Pons (tissue), 1 donor: ENCODE measurements at regions not wholly inside any gene's neighbourhood (a gene's known extent, or its start where the extent isn't known, plus 50 kb on each side); places are given as distances from the start of the nearest gene placed in this dataset.
"Not testable (repeated sequence)": the region's sequence is repeated elsewhere in the genome, so short reads cannot be mapped to it uniquely, and the experiment has no call there.

Experiments
- DNase-seq: peaks from one replicate; pipeline ENCODE4 v3.0.0-alpha.2; 2016; ENCODE audit warnings: low spot score

- no peak for DNase-seq
These were observed 51.9 kb upstream of the NMUR2 start for GRCh38 chr5:152456815-152457443.

DNA sequence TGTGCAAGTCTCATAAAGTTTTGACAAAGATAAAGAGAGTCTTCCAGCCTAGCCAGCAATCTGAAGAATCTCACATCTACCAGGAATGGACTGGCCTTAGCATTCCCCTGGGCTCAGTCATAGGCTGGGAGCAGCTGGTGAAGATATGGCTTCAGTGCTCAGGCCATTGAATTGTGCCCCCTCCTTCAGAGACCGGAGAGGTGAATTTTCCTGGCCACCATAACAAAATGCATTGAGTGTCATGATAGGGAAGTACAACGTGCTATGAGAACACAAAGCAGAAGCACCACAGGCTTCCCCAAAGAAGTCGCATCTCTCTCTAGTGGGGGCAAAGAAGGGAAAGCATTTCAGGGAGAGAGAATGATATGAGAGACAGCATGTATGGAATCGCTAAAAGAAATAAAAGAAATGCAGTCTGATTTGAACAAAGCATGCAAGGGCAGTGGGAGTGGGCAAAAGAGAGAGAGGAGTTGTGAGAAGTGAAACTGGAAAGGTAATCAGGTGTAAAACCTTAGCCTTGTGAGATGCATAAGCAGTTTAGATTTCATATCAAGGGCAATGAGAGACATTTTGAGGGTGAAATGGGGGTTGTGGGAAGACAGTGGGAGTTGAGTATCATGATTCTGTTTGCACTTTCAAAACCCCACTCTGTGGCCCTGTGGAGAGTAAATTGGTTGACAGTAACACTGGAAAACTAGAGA, 57.1 kb upstream of the NMUR2 start:
- peak; percentile 56 for DNase-seq

DNA sequence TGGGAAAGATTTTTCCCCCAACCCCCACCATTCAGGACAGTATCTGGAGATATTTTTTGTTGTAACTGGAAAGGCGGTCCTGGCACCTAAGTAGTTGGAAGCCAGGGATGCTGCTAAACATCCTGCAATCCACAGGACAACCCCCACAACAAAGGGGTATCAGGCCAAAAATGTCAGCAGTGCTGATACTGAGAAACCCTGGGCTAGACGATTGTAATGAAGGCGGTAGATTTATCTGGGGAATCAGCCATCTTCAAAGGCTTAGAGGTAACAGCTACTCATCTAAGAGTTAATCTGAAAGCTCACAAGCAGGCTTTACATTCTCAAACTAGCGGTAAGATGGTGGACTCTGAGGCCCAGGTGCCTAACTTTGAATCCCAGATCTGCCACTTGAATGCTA, 59.0 kb upstream of the NMUR2 start:
- DNase-seq = no peak

GRCh38 chr5:152465140-152465539, 60.1 kb upstream of the NMUR2 start:
- DNase-seq = no peak

DNA sequence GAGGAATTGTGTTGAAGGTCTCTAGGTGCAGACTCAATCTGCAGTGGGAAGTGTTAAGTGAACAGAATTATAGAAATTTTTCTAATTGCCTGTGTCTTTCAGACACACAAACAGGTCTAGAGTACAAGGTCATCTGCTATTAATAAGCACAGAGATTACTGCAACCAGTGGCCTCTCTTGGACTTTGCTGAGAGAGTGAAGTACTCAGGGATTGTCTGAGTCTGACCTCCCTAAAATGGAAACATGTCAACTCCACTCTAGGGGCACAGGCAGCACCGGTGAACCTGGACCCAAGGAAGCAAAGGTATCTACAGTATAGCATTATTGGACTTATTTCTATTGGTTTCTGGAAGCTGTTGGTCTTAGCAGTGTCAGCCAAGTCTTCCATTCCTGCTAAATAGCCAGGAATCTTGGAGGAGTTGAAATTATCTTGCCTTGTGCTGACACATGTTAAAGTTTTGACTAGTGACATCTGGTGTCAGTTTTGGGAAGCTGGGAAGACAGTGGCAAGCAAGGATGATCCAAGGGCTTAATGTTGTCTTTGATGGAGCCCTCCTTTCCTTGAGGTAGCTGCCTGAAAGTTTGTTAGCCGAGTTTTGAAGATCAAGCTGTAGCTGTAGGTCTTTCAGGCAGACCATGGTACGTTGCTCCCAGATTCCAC, 61.1 kb upstream of the NMUR2 start:
- DNase-seq = no peak

DNA sequence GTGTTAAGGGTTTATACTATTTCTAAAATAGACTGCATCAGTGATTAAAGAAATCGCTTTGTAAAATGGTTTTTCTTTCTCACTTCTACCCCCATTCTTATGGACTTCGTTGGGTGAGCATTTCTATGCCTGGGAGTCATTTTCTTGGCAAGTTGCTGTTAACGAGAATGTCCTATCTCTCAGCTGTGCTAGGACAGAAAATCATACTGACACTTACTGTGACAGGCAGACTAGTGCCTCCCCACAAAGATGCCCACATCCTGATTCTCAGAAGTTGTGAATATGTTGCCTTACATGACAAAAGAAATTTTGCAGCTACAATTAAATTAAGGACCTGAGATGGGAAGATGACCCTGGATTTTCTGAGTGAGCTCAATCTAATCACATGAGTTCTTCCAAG, 65.1 kb upstream of the NMUR2 start:
- DNase-seq = no peak

DNA sequence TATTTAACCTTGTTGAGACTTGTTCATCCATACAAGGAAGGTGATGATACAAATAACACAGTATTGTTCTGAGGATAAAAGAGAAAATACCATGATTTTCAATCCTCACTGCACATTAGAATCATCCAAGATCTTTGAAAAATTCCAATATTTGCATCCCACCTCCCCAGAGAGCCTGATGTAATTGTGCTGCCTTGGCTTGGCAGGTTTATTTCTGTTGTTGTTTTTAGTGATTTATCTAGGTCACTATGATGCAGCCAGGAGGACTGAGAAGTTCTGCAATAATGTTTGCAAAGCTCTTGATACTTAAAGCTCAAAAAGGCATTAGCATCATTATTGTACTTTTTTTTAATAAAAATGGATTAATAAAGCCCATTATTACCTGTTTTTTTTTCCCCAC, 67.0 kb upstream of the NMUR2 start:
- no peak for DNase-seq

- no peak for DNase-seq
These were observed 69.9 kb upstream of the NMUR2 start for GRCh38 chr5:152474961-152475360.

DNA sequence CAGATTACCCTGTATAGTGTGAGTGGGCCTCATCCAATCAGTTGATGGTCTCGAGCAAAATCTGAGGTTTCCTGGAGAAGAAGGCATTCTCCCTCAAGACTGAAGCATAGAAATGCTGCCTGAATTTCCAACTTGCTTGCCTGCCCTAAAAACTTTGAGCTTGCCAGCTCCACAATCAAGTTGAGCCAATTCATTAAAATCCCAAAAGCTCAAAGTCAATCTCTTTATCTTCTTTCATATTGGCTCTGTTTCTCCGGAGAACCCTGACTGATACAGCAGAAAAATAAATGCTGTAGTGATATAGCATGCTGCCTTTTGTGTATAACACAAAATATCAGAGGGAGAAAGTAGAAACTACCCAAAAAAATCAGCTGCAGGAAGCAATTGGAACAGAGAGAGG, 72.5 kb upstream of the NMUR2 start:
- DNase-seq = no peak

GRCh38 chr5:152479866-152480265, 74.8 kb upstream of the NMUR2 start:
- not testable (repeated sequence) for DNase-seq

DNA sequence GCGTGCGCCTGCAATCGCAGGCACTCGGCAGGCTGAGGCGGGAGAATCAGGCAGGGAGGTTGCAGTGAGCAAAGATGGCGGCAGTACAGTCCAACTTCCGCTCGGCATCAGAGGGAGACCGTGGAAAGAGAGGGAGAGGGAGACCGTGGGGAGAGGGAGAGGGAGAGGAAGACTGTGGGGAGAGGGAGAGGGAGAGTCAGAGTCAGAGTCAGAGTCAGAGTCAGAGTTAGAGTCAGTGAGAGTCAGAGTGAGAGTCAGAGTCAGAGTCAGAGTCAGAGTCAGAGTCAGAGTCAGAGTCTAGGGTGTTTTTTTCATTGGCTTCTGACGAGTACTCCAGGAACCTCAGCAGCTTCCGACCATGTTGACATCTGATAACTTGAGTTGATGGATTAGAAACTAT, 75.6 kb upstream of the NMUR2 start:
- DNase-seq = not testable (repeated sequence)

- no peak for DNase-seq
These were observed 82.1 kb upstream of the NMUR2 start for GRCh38 chr5:152487130-152487529.

GRCh38 chr5:152488869-152489268, 83.8 kb upstream of the NMUR2 start:
- no peak for DNase-seq

GRCh38 chr5:152499814-152500535, 94.9 kb upstream of the NMUR2 start:
- DNase-seq = no peak

DNA sequence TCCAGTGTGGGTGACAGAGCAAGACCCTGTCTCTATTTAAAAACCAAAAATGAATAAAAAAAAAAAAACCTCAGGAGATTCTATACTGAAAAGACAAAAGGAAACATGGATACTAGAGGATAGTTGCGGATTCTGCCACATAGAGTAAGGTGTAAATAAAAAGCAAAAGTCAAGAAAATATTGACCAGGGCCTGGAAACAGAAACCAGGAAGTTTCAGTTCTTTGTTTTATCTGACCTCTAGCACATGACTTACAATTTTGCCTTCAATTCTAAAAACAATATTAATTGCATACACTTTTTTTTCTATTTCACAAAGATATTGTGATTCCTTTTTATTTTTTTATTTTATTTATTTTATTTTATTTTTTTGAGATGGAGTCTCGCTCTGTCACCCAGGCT, 96.2 kb upstream of the NMUR2 start:
- DNase-seq = no peak

- no peak for DNase-seq
These were observed 98.1 kb upstream of the NMUR2 start for GRCh38 chr5:152503206-152503605.

DNA sequence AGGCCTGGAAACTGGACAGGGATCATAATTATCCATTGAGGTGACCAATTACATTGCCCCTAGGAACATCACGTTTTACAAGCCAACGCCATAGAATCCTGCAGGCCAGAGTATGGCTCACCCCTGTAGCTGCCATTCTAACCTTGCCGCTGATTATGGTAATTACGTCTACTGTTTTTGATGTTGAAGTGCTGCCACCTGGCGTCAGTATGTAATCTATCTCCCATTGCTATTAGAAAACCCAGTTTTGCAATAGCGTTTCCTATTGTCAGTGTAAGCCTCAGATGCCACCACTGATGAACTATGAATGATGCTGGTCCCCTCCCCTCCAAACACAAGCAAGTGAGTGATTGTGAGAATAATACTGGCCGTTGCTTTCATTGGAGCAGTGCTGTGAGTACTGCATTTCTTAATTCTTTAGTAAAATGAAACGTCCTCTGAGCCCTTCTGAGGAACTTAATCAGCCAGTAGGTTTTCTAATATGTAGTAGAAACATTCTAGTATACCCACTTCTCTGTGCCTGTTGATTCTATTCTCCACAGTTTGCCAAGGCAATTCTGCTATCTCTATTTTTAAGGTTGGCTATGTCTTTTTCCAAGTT, 100.5 kb upstream of the NMUR2 start:
- peak; percentile 87 for DNase-seq

- no peak for DNase-seq
These were observed 106.0 kb upstream of the NMUR2 start for GRCh38 chr5:152511120-152511519.

GRCh38 chr5:152511531-152512132, 106.6 kb upstream of the NMUR2 start:
- DNase-seq = no peak

DNA sequence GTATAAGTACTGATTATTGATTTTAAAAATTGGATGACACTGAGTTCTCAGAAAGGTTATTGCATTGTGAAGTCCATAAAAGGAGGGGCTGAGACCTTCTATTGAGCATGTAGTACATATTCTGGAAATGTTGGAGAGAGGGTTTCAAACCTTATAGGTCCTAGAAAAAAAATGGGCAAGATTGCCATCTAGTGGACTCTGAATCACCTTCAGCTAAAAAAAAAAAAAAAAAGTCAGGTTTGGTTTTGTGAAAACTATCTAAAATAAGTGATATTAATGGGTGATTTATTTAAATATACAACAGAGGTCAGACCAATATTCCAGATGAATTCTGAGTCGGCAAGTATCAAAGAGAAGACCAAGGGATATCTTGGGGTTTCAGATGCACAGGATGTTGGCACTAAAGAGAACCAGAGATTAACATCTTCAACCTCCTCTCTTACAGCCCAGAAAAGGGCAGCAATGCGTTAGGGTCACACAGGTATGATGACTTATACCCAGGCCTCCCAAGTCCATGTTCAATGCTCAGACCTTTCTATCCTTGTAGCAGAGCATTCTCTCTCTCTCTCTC, 109.8 kb upstream of the NMUR2 start:
- peak; percentile 44 for DNase-seq

DNA sequence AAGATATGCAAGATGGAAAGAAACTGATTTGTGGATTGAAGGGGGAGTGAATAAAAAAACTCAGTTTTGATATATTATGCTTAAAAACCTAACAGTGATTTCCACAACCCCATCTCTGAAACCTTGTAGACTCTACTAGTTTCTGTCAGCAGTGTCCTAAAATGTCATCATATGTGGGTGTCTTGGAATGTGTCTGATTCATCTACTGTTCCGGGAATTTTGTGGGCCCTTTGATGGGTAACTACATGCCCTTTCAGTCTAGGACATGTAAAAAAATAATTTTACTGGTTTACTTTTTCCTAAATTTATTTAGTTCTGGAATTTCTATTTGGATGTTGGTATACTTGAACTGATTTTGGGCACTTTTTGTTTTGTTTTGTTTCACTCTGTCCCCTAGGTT, 118.9 kb upstream of the NMUR2 start:
- DNase-seq = no peak
